Peyer's patch (tissue), 4 donors: ENCODE measurements at regions not wholly inside any gene's neighbourhood (a gene's known extent, or its start where the extent isn't known, plus 50 kb on each side); places are given as distances from the start of the nearest gene placed in this dataset.

Experiments
- POLR2A ChIP-seq, 2 donors: fragments of 450-650 bp; IDR thresholded peaks; one replicate each; pipeline ENCODE4 v1.5.1; 2017; ENCODE audit warnings: antibody characterized with exemption in 2 of 2, mild to moderate bottlenecking in 2 of 2, moderate library complexity in 2 of 2
- TF ChIP-seq, protein P1 (sequence below), 6 experiments: fragments of 450-650 bp in 4 of 6; fragments of 200-600 bp in 2 of 6; sonication (generic) in 1 of 6; IDR thresholded peaks; one replicate each; pipeline ENCODE4 v1.5.1; 2017 to 2019; ENCODE audit warnings: antibody characterized with exemption in 6 of 6, mild to moderate bottlenecking in 3 of 6, moderate library complexity in 1 of 6

GRCh38 chr6:106027758-106028157 is 58.4 kb upstream of the PRDM1 start:
- TF ChIP-seq, protein P1, sequence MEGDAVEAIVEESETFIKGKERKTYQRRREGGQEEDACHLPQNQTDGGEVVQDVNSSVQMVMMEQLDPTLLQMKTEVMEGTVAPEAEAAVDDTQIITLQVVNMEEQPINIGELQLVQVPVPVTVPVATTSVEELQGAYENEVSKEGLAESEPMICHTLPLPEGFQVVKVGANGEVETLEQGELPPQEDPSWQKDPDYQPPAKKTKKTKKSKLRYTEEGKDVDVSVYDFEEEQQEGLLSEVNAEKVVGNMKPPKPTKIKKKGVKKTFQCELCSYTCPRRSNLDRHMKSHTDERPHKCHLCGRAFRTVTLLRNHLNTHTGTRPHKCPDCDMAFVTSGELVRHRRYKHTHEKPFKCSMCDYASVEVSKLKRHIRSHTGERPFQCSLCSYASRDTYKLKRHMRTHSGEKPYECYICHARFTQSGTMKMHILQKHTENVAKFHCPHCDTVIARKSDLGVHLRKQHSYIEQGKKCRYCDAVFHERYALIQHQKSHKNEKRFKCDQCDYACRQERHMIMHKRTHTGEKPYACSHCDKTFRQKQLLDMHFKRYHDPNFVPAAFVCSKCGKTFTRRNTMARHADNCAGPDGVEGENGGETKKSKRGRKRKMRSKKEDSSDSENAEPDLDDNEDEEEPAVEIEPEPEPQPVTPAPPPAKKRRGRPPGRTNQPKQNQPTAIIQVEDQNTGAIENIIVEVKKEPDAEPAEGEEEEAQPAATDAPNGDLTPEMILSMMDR (IDR thresholded peaks at IDR 0.05) = no peak
- no peak for TF ChIP-seq POLR2A (IDR thresholded peaks at IDR 0.05)
